SU-DHL-6 (cell line): ENCODE measurements at regions not wholly inside any gene's neighbourhood (a gene's known extent, or its start where the extent isn't known, plus 50 kb on each side); places are given as distances from the start of the nearest gene placed in this dataset.

Experiments
- H2AFZ ChIP-seq: fragments of 200-600 bp; sonication (generic); 2 replicates; pipeline ENCODE4 v1.6.1; 2014; ENCODE audit warnings: low read depth, mild to moderate bottlenecking, moderate library complexity, mixed read lengths, antibody characterized with exemption, low read length; ENCODE audit not compliant: severe bottlenecking
- H3F3A ChIP-seq: fragments of 200-600 bp; shearing (Covaris generic); 2 replicates; pipeline ENCODE4 v1.6.0; 2016; ENCODE audit warnings: antibody characterized with exemption, mild to moderate bottlenecking; ENCODE audit not compliant: insufficient read depth
- H3K27ac ChIP-seq: fragments of 200-600 bp; sonication (generic); 2 replicates; pipeline ENCODE4 v1.5.1; 2016; ENCODE audit warnings: low read depth, mild to moderate bottlenecking, low read length, moderate library complexity, mixed read lengths
- H3K27me3 ChIP-seq: fragments of 200-600 bp; sonication (generic), shearing (Covaris generic); 2 replicates; pipeline ENCODE4 v1.6.0; 2014; ENCODE audit warnings: mild to moderate bottlenecking, low read length
- H3K36me3 ChIP-seq: fragments of 200-600 bp; sonication (generic); 2 replicates; pipeline ENCODE4 v1.6.1; 2014; ENCODE audit warnings: mild to moderate bottlenecking, low read length, mixed read lengths
- H3K4me2 ChIP-seq: fragments of 300-600, 200-600 bp; shearing (Covaris generic), sonication (generic); 2 replicates; pipeline ENCODE4 v1.6.0; 2014; ENCODE audit warnings: low read length, low read depth, mild to moderate bottlenecking; ENCODE audit not compliant: poor library complexity, severe bottlenecking
- H3K4me3 ChIP-seq: fragments of 200-600 bp; sonication (generic); 2 replicates; pipeline ENCODE4 v1.5.1; 2014; ENCODE audit warnings: antibody characterized with exemption, low read length, mild to moderate bottlenecking, mixed read lengths; ENCODE audit not compliant: insufficient read depth, poor library complexity, severe bottlenecking
- H3K79me2 ChIP-seq: fragments of 200-600 bp; sonication (generic); 2 replicates; pipeline ENCODE4 v1.6.1; 2014; ENCODE audit warnings: mild to moderate bottlenecking, low read length, moderate library complexity; ENCODE audit not compliant: insufficient read depth
- H3K9ac ChIP-seq: fragments of 200-600 bp; sonication (generic); 2 replicates; pipeline ENCODE4 v1.7.0; 2014; ENCODE audit warnings: mild to moderate bottlenecking, low read length
- H3K9me2 ChIP-seq: fragments of 200-600 bp; sonication (generic); replicated peaks from 2 replicates; pipeline ENCODE4 v1.6.1; 2014; ENCODE audit warnings: low read length; ENCODE audit not compliant: insufficient read depth
- H3K9me3 ChIP-seq: fragments of 200-600 bp; sonication (generic); 2 replicates; pipeline ENCODE4 v1.6.1; 2014; ENCODE audit warnings: low read length, mixed read lengths; ENCODE audit not compliant: insufficient read depth
- H4K20me1 ChIP-seq: fragments of 200-600 bp; sonication (generic); 2 replicates; pipeline ENCODE4 v1.6.1; 2014; ENCODE audit warnings: low read depth, mild to moderate bottlenecking, antibody characterized with exemption, low read length, moderate library complexity, mixed read lengths
- EZH2phosphoT487 ChIP-seq: fragments of 200-600 bp; sonication (generic), shearing (Covaris generic); conservative IDR thresholded peaks from 2 replicates; pipeline ENCODE4 v1.6.1; 2018; ENCODE audit warnings: mild to moderate bottlenecking, antibody characterized with exemption, low read length, moderate library complexity, mixed read lengths
- TF ChIP-seq, protein P1 (sequence below): fragments of 200-600 bp; sonication (generic); IDR thresholded peaks from one replicate; pipeline ENCODE4 v1.5.1; 2017; ENCODE audit warnings: antibody characterized with exemption, mild to moderate bottlenecking, low read length, moderate library complexity; ENCODE audit not compliant: insufficient read depth, poor library complexity, severe bottlenecking

DNA sequence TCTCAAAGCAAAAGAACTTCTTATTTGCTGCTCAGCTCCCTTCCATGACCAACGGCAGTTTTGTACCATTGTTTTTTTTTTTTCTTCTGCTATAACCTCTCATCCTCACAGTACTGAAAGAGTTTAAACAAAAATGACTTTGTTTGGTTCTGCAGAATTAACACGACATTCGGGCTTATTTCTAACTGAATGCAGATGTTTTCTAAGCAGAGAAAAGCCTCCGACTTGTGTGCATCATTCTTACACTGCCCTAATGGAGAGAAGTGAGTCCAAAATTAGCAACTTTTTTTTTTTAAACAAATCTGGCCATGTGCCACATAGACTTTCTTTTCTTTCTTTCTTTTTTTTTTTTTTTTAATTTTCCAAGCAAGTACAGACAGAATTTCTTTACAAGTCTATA lies 382.7 kb downstream of the HDGFL1 start:
- Histone ChIP-seq H3K9me3 (no peaks in the 10 kb centered on the region), H3K4me2 (no peak overlapping the region), H3K4me3 (no peak overlapping the region), H3K9me2 (no peaks in the 10 kb centered on the region), H3K36me3 (no peaks in the 10 kb centered on the region), H3K9ac (no peak overlapping the region), H3K79me2 (no peaks in the 10 kb centered on the region), H4K20me1 (no peaks in the 10 kb centered on the region), H3F3A (no peaks in the 10 kb centered on the region), H2AFZ (no peak overlapping the region), H3K27ac (no peak overlapping the region), H3K27me3 (no peaks in the 10 kb centered on the region)
- TF ChIP-seq, protein P1, sequence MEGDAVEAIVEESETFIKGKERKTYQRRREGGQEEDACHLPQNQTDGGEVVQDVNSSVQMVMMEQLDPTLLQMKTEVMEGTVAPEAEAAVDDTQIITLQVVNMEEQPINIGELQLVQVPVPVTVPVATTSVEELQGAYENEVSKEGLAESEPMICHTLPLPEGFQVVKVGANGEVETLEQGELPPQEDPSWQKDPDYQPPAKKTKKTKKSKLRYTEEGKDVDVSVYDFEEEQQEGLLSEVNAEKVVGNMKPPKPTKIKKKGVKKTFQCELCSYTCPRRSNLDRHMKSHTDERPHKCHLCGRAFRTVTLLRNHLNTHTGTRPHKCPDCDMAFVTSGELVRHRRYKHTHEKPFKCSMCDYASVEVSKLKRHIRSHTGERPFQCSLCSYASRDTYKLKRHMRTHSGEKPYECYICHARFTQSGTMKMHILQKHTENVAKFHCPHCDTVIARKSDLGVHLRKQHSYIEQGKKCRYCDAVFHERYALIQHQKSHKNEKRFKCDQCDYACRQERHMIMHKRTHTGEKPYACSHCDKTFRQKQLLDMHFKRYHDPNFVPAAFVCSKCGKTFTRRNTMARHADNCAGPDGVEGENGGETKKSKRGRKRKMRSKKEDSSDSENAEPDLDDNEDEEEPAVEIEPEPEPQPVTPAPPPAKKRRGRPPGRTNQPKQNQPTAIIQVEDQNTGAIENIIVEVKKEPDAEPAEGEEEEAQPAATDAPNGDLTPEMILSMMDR = no peak
- TF ChIP-seq EZH2phosphoT487 = no peak

DNA sequence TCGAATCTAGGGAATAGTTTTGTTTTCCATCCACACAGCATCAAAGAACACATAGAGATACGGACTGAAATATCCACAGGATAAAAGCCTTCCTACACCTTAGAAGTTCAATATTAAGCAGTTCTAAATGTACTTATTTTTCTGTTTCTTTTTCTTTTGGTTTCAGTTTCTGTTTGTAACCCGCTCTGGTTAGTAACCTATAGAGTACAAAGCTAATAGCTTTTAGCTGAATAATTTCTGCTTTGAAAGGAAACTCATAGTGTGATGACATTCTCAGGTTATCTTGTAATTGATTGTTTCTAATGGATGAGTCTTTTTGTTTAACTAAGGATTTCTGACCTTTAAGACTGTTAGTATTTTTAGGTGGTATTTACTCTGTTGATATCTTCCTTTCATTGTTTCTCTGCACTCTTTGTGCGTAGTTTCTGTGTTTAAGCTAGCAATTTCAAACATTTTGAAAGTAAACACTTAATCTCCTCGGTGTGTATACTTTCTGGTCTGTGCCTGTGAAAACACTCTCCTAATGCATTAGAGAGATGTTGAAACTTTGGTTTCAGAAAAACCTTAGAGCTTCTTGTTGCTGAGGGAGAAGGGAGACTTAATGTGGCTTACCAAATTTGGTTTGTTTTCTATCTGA lies 385.5 kb downstream of the HDGFL1 start:
- Histone ChIP-seq H3K79me2 (no peaks in the 10 kb centered on the region), H3K9ac (no peak overlapping the region), H3K4me3 (no peak overlapping the region), H3K27ac (no peak overlapping the region), H3K4me2 (no peak overlapping the region), H3K36me3 (no peaks in the 10 kb centered on the region), H3F3A (no peaks in the 10 kb centered on the region), H3K9me3 (no peaks in the 10 kb centered on the region), H2AFZ (no peak overlapping the region), H3K27me3 (no peaks in the 10 kb centered on the region), H4K20me1 (no peaks in the 10 kb centered on the region), H3K9me2 (no peaks in the 10 kb centered on the region)
- no peak for TF ChIP-seq EZH2phosphoT487
- TF ChIP-seq, protein P1 = no peak

DNA sequence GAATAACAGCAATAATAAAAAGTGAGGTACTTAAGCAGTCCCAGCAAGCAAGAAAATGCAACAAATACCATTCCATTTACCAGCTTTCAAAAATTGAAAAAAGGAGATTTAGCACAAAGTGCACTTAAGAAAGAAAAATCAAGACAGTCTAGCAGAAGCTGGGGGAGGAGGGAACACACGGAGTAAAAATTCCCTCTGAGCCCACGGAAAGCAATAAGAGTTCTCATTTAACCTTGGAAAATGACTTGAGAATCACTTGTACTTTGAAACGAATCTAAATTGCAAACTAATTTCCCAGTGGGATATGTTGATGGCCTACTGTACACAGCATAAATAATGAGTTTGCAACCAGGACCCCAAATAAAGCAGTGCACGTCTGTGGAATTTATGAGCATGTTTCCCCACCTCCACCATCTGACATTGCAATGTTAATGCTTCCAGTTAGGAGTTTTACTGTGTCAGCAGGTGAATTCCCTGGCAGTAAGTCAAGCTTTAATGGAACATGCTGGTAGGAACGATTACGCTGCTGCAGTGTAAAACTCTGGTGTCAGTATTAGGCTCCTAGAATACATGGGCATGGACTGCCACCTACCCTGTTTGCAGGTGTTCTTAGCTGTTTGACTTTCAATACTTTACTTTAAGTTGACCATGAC lies 386.8 kb downstream of the HDGFL1 start:
- Histone ChIP-seq H4K20me1 (no peaks in the 10 kb centered on the region), H3K79me2 (no peaks in the 10 kb centered on the region), H3K9me3 (no peaks in the 10 kb centered on the region), H3K4me3 (no peak overlapping the region), H3K27me3 (no peaks in the 10 kb centered on the region), H3F3A (no peaks in the 10 kb centered on the region), H2AFZ (no peak overlapping the region), H3K36me3 (no peaks in the 10 kb centered on the region), H3K27ac (no peak overlapping the region), H3K9me2 (no peaks in the 10 kb centered on the region), H3K4me2 (no peak overlapping the region), H3K9ac (no peak overlapping the region)
- TF ChIP-seq, protein P1 = no peak
- no peak for TF ChIP-seq EZH2phosphoT487
